ENCODE measurements at regions not wholly inside any gene's neighbourhood (a gene's known extent, or its start where the extent isn't known, plus 50 kb on each side); places are given as distances from the start of the nearest gene placed in this dataset.

DNA sequence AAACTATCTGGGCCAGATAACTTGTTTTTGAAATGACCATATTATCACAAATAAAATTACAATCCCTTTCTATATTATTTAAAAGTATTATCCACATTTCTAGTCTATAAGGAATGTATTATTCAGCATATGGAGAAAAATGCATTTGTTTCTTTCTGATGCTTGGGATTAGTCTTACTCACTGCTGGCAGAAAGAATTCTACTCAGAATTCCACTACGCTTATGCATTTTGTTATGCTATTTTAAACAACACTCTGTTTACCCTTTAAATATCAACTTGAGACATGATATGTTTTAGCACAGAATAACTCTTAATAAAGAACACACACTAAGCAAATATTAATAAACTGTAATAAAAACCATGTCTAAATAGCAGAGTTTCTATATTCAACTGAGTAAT, 77.6 kb upstream of the ANO3 start:
- no peaks in the 10 kb centered on the region for H3K4me1 ChIP-seq
- no peak for DNase-seq
- no peaks in the 10 kb centered on the region for H3K36me3 ChIP-seq
- H3K27ac ChIP-seq, result no peak overlapping the region
- intact Hi-C loops (cut with DNase I), result no loop called here
- no peaks in the 10 kb centered on the region for H3K27me3 ChIP-seq
- H3K9me3 ChIP-seq, result no peaks in the 10 kb centered on the region
- H3K4me3 ChIP-seq, result no peak overlapping the region
- no peak for TF ChIP-seq POLR2A (IDR thresholded peaks at IDR 0.05)
- TF ChIP-seq, protein P1, sequence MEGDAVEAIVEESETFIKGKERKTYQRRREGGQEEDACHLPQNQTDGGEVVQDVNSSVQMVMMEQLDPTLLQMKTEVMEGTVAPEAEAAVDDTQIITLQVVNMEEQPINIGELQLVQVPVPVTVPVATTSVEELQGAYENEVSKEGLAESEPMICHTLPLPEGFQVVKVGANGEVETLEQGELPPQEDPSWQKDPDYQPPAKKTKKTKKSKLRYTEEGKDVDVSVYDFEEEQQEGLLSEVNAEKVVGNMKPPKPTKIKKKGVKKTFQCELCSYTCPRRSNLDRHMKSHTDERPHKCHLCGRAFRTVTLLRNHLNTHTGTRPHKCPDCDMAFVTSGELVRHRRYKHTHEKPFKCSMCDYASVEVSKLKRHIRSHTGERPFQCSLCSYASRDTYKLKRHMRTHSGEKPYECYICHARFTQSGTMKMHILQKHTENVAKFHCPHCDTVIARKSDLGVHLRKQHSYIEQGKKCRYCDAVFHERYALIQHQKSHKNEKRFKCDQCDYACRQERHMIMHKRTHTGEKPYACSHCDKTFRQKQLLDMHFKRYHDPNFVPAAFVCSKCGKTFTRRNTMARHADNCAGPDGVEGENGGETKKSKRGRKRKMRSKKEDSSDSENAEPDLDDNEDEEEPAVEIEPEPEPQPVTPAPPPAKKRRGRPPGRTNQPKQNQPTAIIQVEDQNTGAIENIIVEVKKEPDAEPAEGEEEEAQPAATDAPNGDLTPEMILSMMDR (IDR thresholded peaks at IDR 0.05), result no peak
- WGBS, 2 donors, result 21 to 77% methylated on average over 1 of the region's 1 CpG

DNA sequence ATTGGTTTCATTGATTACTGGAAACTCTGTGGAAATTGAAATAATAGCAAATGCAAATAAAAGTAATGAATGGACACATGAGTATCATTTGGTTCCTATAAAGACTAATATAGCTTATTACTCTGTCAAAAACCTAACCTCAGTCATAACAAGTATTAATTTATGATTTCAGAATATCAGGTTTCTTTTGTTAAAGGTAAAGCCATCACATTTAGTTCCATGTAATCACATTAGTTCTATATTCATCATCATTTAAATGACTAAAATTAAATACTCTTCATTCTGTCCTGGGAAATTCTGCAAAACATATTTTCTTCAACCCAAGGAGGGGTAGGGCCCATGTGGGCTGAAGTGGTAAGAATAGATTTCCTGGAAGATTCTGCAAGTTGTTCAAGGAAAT, 68.2 kb upstream of the ANO3 start:
- intact Hi-C loops (cut with DNase I), result no loop called here
- DNase-seq, result no peak
- H3K4me3 ChIP-seq, result no peak overlapping the region
- no peak for TF ChIP-seq POLR2A (IDR thresholded peaks at IDR 0.05)
- TF ChIP-seq, protein P1 (IDR thresholded peaks at IDR 0.05), result no peak
- no peaks in the 10 kb centered on the region for H3K4me1 ChIP-seq
- no peaks in the 10 kb centered on the region for H3K27me3 ChIP-seq
- H3K36me3 ChIP-seq, result no peaks in the 10 kb centered on the region
- H3K27ac ChIP-seq, result no peak overlapping the region
- H3K9me3 ChIP-seq, result no peaks in the 10 kb centered on the region

DNA sequence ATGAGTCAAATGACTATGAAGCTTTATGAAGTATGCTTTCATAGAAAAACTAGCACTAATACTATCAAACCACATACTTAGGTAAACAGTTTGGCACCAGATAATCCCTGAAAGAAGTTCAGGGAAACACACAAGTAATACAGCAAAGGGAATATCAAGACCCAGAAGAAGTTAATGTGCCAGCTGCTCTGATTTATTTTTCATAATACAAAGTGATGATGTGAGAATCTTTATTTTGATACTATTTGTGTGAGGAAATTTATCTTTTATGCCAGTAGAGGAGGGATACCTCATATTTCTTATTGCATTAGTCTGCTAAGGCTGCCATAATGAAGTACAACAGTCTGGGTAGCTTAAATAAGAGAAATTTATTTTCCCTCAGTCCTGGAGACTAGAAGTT, 67.7 kb upstream of the ANO3 start:
- TF ChIP-seq, protein P1 (IDR thresholded peaks at IDR 0.05), result no peak
- no peak for TF ChIP-seq POLR2A (IDR thresholded peaks at IDR 0.05)
- H3K27ac ChIP-seq, result no peak overlapping the region
- no peaks in the 10 kb centered on the region for H3K4me1 ChIP-seq
- intact Hi-C loops (cut with DNase I), result no loop called here
- H3K4me3 ChIP-seq, result no peak overlapping the region
- H3K36me3 ChIP-seq, result no peaks in the 10 kb centered on the region
- no peak for DNase-seq
- no peaks in the 10 kb centered on the region for H3K9me3 ChIP-seq
- H3K27me3 ChIP-seq, result no peaks in the 10 kb centered on the region

DNA sequence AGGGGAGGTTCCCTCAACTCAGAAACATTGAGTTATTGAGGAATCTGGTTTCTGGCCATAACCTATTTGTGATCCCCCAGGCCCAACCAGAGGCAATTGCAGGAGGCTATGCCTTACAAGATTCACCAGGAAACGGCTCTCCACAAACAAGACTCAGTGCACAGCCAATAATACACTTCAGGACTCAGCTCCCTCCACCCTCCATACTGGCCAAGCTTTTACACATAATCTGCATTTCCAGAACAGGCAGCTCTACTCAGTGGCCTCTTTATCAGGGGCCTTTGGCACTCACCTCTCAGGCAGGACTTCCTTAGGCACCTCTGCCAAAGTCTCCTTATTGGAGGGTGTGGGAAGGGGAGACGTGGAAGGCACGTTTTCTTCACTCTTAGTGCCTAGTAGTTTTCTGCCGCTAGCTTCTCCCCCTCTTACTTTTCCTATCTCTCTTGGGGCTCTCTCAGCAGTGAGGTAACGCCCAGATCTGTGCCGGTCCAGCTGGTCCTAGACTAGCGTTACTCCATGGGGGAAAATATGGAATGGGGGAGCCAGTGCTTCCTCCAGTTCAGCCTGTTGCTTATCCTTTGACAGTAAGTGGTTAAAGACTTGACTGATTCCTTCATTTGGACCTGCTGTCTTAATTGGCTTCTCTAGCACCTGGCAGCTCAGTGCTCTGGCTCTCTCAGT, 62.8 kb upstream of the ANO3 start:
- intact Hi-C loops (cut with DNase I), result no loop called here
- Histone ChIP-seq H3K9me3 (no peaks in the 10 kb centered on the region), H3K27ac (no peak overlapping the region), H3K4me3 (no peak overlapping the region), H3K4me1 (no peaks in the 10 kb centered on the region), H3K36me3 (no peaks in the 10 kb centered on the region), H3K27me3 (no peaks in the 10 kb centered on the region)
- 83 to 90% methylated on average over 7 of the region's 7 CpGs for WGBS, 2 donors
- TF ChIP-seq, protein P1 (IDR thresholded peaks at IDR 0.05), result no peak
- no peak for TF ChIP-seq POLR2A (IDR thresholded peaks at IDR 0.05)
- DNase-seq, result no peak

DNA sequence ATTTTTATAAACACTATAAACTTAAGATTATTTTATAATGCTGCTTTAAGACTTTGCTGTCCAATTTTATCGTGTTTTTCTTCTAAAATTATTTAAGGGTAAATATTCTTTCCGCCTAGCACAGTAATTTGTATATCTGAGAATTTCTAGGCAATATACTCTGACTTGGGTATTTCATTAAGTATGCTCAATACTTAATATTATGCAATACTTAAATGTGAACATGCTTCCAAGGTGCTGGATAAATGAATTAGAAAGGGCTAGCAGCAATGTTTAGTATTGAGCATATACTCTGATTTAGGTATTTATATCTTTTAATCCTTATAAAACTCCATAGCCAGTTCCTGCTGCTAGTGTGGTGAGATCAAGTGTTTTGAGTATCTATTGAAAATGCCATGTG, 60.3 kb upstream of the ANO3 start:
- H3K4me1 ChIP-seq, result no peaks in the 10 kb centered on the region
- no peaks in the 10 kb centered on the region for H3K27me3 ChIP-seq
- H3K27ac ChIP-seq, result no peak overlapping the region
- no peak for DNase-seq
- TF ChIP-seq, protein P1 (IDR thresholded peaks at IDR 0.05), result no peak
- TF ChIP-seq POLR2A (IDR thresholded peaks at IDR 0.05), result no peak
- H3K36me3 ChIP-seq, result no peaks in the 10 kb centered on the region
- WGBS, 2 donors, result 84 to 89% methylated on average over 2 of the region's 2 CpGs
- H3K9me3 ChIP-seq, result no peaks in the 10 kb centered on the region
- intact Hi-C loops (cut with DNase I), result no loop called here
- no peak overlapping the region for H3K4me3 ChIP-seq
